Testis (tissue), 2 donors: ENCODE measurements at regions not wholly inside any gene's neighbourhood (a gene's known extent, or its start where the extent isn't known, plus 50 kb on each side); places are given as distances from the start of the nearest gene placed in this dataset.
"Not testable (repeated sequence)": the region's sequence is repeated elsewhere in the genome, so short reads cannot be mapped to it uniquely, and the experiment has no call there.

ENCODE experiments used
- POLR2A ChIP-seq: fragments of 450-650 bp; IDR thresholded peaks from one replicate; pipeline ENCODE4 v1.6.1; 2017; ENCODE audit warnings: antibody characterized with exemption, mild to moderate bottlenecking, moderate library complexity
- TF ChIP-seq, protein P1 (sequence below), 3 experiments: fragments of 450-650 bp in 2 of 3; fragments of 200-600 bp in 1 of 3; sonication (generic) in 1 of 3; IDR thresholded peaks; one replicate each; pipeline ENCODE4 v1.5.1; 2016 to 2019; ENCODE audit warnings: antibody characterized with exemption in 3 of 3, mild to moderate bottlenecking in 2 of 3, moderate library complexity in 1 of 3

DNA sequence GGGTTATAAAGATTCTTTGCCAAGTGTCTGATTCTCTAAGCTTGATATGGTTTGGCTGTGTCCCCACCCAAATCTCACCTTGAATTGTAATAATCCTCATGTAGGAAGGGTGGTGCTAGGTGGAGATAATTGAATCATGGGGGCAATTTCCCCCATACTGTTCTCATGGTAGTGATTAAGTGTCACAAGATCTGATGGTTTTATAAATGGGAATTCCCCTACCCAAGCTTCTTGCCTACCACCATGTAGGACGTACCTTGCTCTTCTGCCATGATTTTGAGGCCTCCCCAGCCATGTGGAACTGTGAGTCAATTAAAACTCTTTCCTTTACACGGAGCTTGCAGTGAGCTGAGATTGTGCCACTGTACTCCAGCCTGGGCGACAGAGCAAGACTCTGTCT lies 524.6 kb downstream of the RNF144A start:
- TF ChIP-seq, protein P1, sequence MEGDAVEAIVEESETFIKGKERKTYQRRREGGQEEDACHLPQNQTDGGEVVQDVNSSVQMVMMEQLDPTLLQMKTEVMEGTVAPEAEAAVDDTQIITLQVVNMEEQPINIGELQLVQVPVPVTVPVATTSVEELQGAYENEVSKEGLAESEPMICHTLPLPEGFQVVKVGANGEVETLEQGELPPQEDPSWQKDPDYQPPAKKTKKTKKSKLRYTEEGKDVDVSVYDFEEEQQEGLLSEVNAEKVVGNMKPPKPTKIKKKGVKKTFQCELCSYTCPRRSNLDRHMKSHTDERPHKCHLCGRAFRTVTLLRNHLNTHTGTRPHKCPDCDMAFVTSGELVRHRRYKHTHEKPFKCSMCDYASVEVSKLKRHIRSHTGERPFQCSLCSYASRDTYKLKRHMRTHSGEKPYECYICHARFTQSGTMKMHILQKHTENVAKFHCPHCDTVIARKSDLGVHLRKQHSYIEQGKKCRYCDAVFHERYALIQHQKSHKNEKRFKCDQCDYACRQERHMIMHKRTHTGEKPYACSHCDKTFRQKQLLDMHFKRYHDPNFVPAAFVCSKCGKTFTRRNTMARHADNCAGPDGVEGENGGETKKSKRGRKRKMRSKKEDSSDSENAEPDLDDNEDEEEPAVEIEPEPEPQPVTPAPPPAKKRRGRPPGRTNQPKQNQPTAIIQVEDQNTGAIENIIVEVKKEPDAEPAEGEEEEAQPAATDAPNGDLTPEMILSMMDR (IDR thresholded peaks at IDR 0.05) = not testable (repeated sequence)
- not testable (repeated sequence) for TF ChIP-seq POLR2A
